Endothelial cell of umbilical vein (primary cell): ENCODE measurements at regions not wholly inside any gene's neighbourhood (a gene's known extent, or its start where the extent isn't known, plus 50 kb on each side); places are given as distances from the start of the nearest gene placed in this dataset.
"Not testable (repeated sequence)": the region's sequence is repeated elsewhere in the genome, so short reads cannot be mapped to it uniquely, and the experiment has no call there.

Experiments used
- BruUV-seq: library from RNA; stranded (reverse); fragments of 400-500 nt; replicated peaks from 2 replicates; lab custom pipeline; 2021; lab: Mats Ljungman, UMichigan
- CTCF ChIA-PET: fragments of 300-600, 350-600 bp; sonication (Branson Sonifier 250); formaldehyde crosslinking; loops from one replicate; lab custom pipeline; 2021; ENCODE audit warnings: antibody characterized with exemption, inconsistent platforms; lab: Charles Lee
- POLR2A ChIA-PET: fragments of 300-600, 350-600 bp; sonication (Branson Sonifier 250); formaldehyde crosslinking; loops from one replicate; lab custom pipeline; 2021; ENCODE audit warnings: antibody characterized with exemption, inconsistent platforms; lab: Charles Lee
- DNase-seq: peaks from one replicate; pipeline ENCODE4 v3.0.0-alpha.2; 2011; ENCODE audit warnings: low read depth, low spot score
- FAIRE-seq: peaks from 2 replicates; lab custom pipeline; 2011; peaks lifted over from hg19 to GRCh38; lab: Jason Lieb, UNC
- H2AFZ ChIP-seq: 2 replicates; pipeline ENCODE4 v1.6.0; 2012; ENCODE audit warnings: low read depth, low read length, control low read depth, inconsistent platforms
- H3K27ac ChIP-seq: 2 replicates; pipeline ENCODE4 v1.5.1; 2011; ENCODE audit warnings: low read depth, mild to moderate bottlenecking, control low read depth, low read length, moderate library complexity; ENCODE audit not compliant: insufficient read depth
- H3K27me3 ChIP-seq, 2 experiments: 2 replicates each; pipeline versions ENCODE4 v1.6.0 to v1.6.1; 2011; ENCODE audit warnings: low read length in 2 of 2, mixed read lengths in 1 of 2; ENCODE audit not compliant: control insufficient read depth in 2 of 2, insufficient read depth in 2 of 2
- H3K36me3 ChIP-seq, 2 experiments: 2 replicates in 1 of 2; 3 replicates in 1 of 2; pipeline ENCODE4 v1.5.1; 2011; ENCODE audit warnings: low read length in 2 of 2, mild to moderate bottlenecking in 1 of 2, moderate library complexity in 1 of 2; ENCODE audit not compliant: control insufficient read depth in 2 of 2, insufficient read depth in 2 of 2; ENCODE audit errors: extremely low read depth in 1 of 2
- H3K4me1 ChIP-seq: 3 replicates; pipeline ENCODE4 v1.5.1; 2011; ENCODE audit warnings: mild to moderate bottlenecking, low read length; ENCODE audit not compliant: control insufficient read depth, insufficient read depth; ENCODE audit errors: extremely low read depth
- H3K4me2 ChIP-seq: 2 replicates; pipeline ENCODE4 v1.6.1; 2011; ENCODE audit warnings: low read length, control low read depth, mixed read lengths; ENCODE audit not compliant: insufficient read depth
- H3K4me3 ChIP-seq, 3 experiments: fragments of 200-600 bp in 1 of 3; sonication (generic), shearing (Covaris generic) in 1 of 3; replicated peaks in 1 of 3; 2 replicates each; pipeline ENCODE4 v1.5.1; 2011 to 2016; ENCODE audit warnings: control low read depth in 3 of 3, low read length in 3 of 3, mild to moderate bottlenecking in 2 of 3, inconsistent platforms in 1 of 3, low read depth in 1 of 3, moderate library complexity in 1 of 3; ENCODE audit not compliant: insufficient read depth in 1 of 3
- H3K79me2 ChIP-seq: 2 replicates; pipeline ENCODE4 v1.6.0; 2012; ENCODE audit warnings: low read length, inconsistent platforms; ENCODE audit not compliant: control insufficient read depth, insufficient read depth
- H3K9ac ChIP-seq: replicated peaks from 2 replicates; pipeline ENCODE3; 2011; ENCODE audit warnings: low read length, control low read depth; ENCODE audit not compliant: insufficient read depth; ENCODE audit errors: extremely low read depth
- H3K9me1 ChIP-seq: replicated peaks from 3 replicates; pipeline ENCODE4 v1.6.0; 2011; ENCODE audit warnings: mild to moderate bottlenecking, low read length; ENCODE audit not compliant: control insufficient read depth, insufficient read depth; ENCODE audit errors: extremely low read depth
- H3K9me3 ChIP-seq: replicated peaks from 2 replicates; pipeline ENCODE4 v1.5.1; 2012; ENCODE audit warnings: low read length, inconsistent platforms; ENCODE audit not compliant: control insufficient read depth, insufficient read depth
- H4K20me1 ChIP-seq: replicated peaks from 2 replicates; pipeline ENCODE3; 2011; ENCODE audit warnings: mild to moderate bottlenecking, low read length; ENCODE audit not compliant: control insufficient read depth, insufficient read depth; ENCODE audit errors: extremely low read depth
- CTCF ChIP-seq, 2 donors: IDR thresholded peaks; 1 replicate in 1 of 2; 2 replicates in 1 of 2; pipeline ENCODE4 v1.5.1; 2011; ENCODE audit warnings: low read length in 2 of 2, mild to moderate bottlenecking in 2 of 2, moderate library complexity in 2 of 2, control low read depth in 1 of 2, inconsistent platforms in 1 of 2, low read depth in 1 of 2; ENCODE audit not compliant: insufficient read depth in 1 of 2; ENCODE audit errors: extremely low read depth in 1 of 2
- FOS ChIP-seq: IDR thresholded peaks from 2 replicates; pipeline ENCODE4 v1.6.1; 2011; ENCODE audit warnings: mild to moderate bottlenecking, low read length, moderate library complexity, borderline replicate concordance; ENCODE audit not compliant: insufficient read depth
- GATA2 ChIP-seq: IDR thresholded peaks from 2 replicates; pipeline ENCODE4 v1.7.0; 2011; ENCODE audit warnings: low read depth, mild to moderate bottlenecking, moderate library complexity, mixed read lengths, low read length; ENCODE audit not compliant: insufficient read length, insufficient read depth
- JUN ChIP-seq: IDR thresholded peaks from 2 replicates; pipeline ENCODE4 v1.6.1; 2011; ENCODE audit warnings: borderline replicate concordance, low read depth; ENCODE audit not compliant: insufficient read length, insufficient read depth
- MYC ChIP-seq: IDR thresholded peaks from one replicate; pipeline ENCODE4 v1.6.1; 2011; ENCODE audit warnings: mild to moderate bottlenecking, low read depth, low read length
- POLR2A ChIP-seq: IDR thresholded peaks from 2 replicates; pipeline ENCODE4 v1.6.1; 2012; ENCODE audit warnings: low read depth, mild to moderate bottlenecking, control low read depth, low read length
- dilution Hi-C: fragments of 300-500 bp; cut with MboI; formaldehyde crosslinking; loops from one replicate; pipeline ENCODE4 v1.15.0; 2019; ENCODE audit warnings: low sequenced_read_pairs; ENCODE audit not compliant: extremely low pct_ligation_motif_present
- intact Hi-C: fragments of 100-400 bp; cut with micrococcal nuclease; formaldehyde crosslinking; loops from one replicate; pipeline ENCODE4 v1.10.0; 2022

- H3K4me1 ChIP-seq, result no peaks in the 10 kb centered on the region
- POLR2A ChIA-PET, result interaction anchor here (0.6 kb wide), 1 partner anchor 690 kb away, joined by 3 read pairs; no protein-coding TSS in a partner anchor
- CTCF ChIA-PET, result interaction anchor here (0.9 to 1.3 kb wide), 2 partner anchors 11 to 210 kb away, joined by 3 to 4 read pairs; no protein-coding TSS in a partner anchor
- no peak overlapping the region for H3K9ac ChIP-seq
- FAIRE-seq (no peak), DNase-seq (no peak)
- no peak for TF ChIP-seq JUN
- TF ChIP-seq FOS, result no peak
- TF ChIP-seq MYC, result no peak
- TF ChIP-seq POLR2A, result no peak
- TF ChIP-seq GATA2, result no peak
- TF ChIP-seq CTCF (IDR thresholded peaks at IDR 0.05; ENCODE audit: extremely low read depth in 1 of 2, insufficient read depth in 1 of 2, low read depth in 1 of 2, low read length in 2 of 2), result no peak
- no peaks in the 10 kb centered on the region for H3K36me3 ChIP-seq
- dilution Hi-C loops (no loop called here), intact Hi-C loops (no loop called here)
- H3K9me3 ChIP-seq, result no peaks in the 10 kb centered on the region
- H3K4me3 ChIP-seq, result no peak overlapping the region
- no peak overlapping the region for H2AFZ ChIP-seq
- no TSS peak for BruUV-seq
- no peaks in the 10 kb centered on the region for H4K20me1 ChIP-seq
- H3K27me3 ChIP-seq, result no peaks in the 10 kb centered on the region
- H3K79me2 ChIP-seq, result no peaks in the 10 kb centered on the region
- no peak overlapping the region for H3K4me2 ChIP-seq
- no peaks in the 10 kb centered on the region for H3K9me1 ChIP-seq
- no peak overlapping the region for H3K27ac ChIP-seq
These were observed 91.4 kb upstream of the CCDC71L start for GRCh38 chr7:106752367-106752766.

GRCh38 chr7:106755024-106755423 is 94.1 kb upstream of the CCDC71L start:
- BruUV-seq, H3K79me2 ChIP-seq, FAIRE-seq, H3K4me2 ChIP-seq, DNase-seq, H2AFZ ChIP-seq, H3K9me3 ChIP-seq, H3K4me3 ChIP-seq, H3K36me3 ChIP-seq, H3K9ac ChIP-seq, dilution Hi-C loops, H3K27ac ChIP-seq, intact Hi-C loops, H3K9me1 ChIP-seq, H4K20me1 ChIP-seq, H3K27me3 ChIP-seq, H3K4me1 ChIP-seq: not testable (repeated sequence)
- CTCF ChIA-PET, result interaction anchor here (0.6 to 2.4 kb wide), 5 partner anchors 11 to 212 kb away, joined by 3 to 7 read pairs (median 3); no protein-coding TSS in a partner anchor
- POLR2A ChIA-PET, result interaction anchor here (1.0 kb wide), 1 partner anchor 414 kb away, joined by 10 read pairs; the partner anchor contains the start of gene HBP1
